NCI-H748 (cell line): ENCODE measurements at regions not wholly inside any gene's neighbourhood (a gene's known extent, or its start where the extent isn't known, plus 50 kb on each side); places are given as distances from the start of the nearest gene placed in this dataset.

Experiments used
- DNase-seq: peaks from one replicate; lab custom pipeline; 2025; ENCODE audit not compliant: unreplicated experiment; lab: John Stamatoyannopoulos, UW

- DNase-seq: no peak
Observed at GRCh38 chr2:71783215-71783614, 329.9 kb downstream of the DYSF start.

- DNase-seq: no peak
Observed at GRCh38 chr2:71782323-71782722, 329.0 kb downstream of the DYSF start.

- DNase-seq: no peak
Observed at GRCh38 chr2:71781695-71782228, 328.4 kb downstream of the DYSF start.

- no peak for DNase-seq
Observed at GRCh38 chr2:71780162-71780561, 326.8 kb downstream of the DYSF start.

DNA sequence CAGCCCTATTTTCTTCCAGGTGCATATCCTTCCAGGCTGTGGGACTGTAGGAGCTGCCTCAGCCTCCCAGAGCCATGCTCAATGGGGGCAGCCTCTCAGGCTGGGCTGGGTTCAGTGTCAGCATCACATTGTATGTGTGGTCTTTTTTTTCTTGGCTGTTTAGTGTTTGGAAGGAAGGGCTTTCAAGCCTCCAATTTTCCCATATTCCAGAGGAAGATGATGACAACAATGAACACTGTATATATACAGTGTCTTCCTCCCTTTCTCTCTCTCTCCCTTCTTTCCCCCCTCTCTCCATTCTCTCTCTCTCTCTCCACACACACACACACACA is 326.4 kb downstream of the DYSF start:
- DNase-seq: no peak

GRCh38 chr2:71778936-71779773 is 325.8 kb downstream of the DYSF start:
- DNase-seq: no peak

DNA sequence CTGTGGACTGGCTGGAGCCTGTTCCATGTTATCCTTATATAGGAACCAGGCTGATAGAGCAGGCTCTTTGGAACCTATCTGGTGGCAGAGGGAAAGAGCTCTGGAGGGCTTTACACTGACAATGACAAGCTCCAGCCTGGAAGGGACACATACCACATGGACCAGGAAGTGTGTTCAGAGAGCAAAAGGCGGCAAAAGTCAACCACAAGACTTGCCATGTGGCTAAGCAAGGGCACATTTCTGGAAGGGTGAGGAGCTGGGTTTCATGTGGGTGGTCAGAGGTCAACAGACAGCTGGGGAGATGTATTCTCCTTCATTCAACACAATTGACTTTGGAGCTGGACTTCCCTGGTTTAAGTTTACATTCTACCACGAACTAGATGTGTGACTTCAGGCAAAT is 325.2 kb downstream of the DYSF start:
- no peak for DNase-seq

- no peak for DNase-seq
Observed at GRCh38 chr2:71777946-71778345, 324.6 kb downstream of the DYSF start.

DNA sequence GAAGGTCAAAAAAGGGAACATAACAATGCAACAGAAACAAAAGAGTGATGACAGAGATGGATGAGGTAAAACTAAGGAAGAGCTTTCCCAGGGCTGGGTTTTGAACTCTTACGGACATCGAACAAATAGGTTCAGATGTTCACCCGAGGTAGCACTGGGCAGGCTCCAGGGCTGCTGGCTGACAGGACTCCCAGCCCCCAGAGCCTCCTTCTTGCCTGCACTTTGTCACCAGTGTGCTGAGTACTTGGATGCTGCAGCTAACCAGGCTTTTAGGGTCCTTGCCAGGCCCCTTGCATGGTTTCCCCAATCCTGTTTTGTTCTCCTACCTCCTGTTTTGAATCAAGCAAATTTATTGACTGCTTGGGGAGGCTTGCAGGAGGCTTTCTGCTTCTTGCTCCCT is 322.9 kb downstream of the DYSF start:
- no peak for DNase-seq

DNA sequence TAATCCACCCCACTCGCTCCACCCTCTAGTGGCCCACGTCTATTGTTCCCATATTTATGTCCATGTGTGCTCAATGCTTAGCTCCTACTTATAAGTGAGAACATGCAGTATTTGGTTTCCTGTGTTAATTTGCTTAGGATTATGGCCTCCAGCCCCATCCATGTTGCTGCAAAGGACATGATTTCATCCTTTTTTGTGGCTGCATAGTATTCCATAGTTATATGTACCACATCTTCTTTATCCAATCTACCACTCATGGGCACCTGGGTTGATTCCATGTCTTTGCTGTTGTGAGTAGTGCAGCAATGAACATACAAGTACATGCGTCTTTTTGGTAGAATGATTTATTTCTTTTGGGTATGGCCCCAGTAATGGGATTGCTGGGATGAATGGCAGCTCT is 319.9 kb downstream of the DYSF start:
- no peak for DNase-seq

DNA sequence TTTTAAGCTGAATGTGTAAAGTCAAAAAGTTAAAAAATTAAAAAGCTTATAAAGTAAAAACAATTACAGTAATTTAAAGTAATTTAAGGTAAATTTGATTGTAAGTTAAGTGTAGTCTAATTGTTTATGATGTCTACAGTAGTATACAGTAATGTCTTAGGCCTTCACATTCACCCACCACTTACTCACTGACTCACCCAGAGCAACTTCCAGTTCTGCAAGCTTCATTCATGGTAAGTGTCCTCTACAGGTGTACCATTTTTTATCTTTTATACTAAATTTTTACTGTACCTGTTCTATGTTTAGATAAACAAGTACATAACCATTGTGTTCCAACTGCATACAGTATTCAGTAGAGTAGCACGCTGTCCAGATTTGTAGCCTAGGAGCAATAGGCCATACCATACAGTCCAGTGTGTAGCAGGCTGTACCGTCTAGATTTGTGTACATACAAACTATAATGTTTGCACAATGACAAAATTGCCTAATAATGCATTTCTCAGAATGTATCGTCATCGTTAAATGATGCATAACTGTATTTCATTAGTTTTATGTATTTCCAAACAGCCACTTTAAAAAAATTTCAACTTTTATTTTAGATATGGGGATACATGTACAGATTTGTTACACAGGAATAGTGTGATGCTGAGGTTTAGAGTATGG is 319.3 kb downstream of the DYSF start:
- DNase-seq: no peak

GRCh38 chr2:71767663-71768062 is 314.3 kb downstream of the DYSF start:
- DNase-seq: no peak

DNA sequence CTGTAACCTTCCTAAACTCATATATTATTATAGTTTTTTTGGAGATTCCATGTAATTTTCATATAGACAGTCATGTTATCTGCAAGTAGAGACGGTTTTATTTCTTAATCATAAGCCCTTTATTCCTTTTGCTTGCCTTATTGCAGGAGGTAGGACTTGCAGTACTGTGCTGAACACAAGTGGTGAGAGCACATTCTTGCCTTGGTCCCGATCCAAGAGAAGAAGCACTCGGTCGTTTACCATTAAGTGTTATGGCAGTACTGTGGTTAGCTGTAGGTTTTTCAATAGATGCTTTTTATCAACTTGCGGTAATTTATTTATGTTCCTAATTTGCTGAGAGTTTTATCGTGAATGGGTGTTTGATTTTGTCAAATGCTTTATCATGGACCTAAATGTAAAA is 305.7 kb downstream of the DYSF start:
- no peak for DNase-seq

- peak; percentile 15 for DNase-seq
Observed at GRCh38 chr2:71757351-71757750, 304.0 kb downstream of the DYSF start.

DNA sequence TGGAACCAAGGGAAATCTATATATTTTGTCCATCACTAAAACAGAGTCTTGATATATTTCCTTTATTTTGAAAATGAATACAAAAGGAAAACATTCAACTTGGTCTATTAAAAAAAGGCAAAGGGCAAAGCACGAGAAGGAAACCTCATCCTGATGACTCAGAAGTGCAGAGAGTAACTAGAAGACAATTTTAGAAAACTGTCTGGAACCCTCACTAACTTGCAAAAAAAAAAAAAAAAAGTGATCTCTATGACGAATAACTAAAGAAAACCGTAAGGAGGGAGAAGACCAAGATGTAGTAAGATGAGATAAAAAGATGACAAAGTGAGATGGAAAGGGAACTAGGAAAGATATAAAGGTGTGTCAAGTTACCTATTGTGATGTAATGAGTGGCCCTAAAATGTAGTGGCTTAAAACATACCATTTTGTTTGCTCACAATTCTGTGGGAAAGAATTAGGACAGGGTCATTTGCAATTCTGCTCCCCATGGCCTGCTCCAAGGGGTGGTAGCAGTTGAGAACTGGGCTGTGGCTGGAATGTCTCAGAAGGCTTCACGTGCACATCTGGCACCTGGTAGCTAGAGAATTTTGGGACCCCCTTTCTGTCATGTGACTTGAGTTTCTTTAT is 303.0 kb downstream of the DYSF start:
- DNase-seq: no peak

DNA sequence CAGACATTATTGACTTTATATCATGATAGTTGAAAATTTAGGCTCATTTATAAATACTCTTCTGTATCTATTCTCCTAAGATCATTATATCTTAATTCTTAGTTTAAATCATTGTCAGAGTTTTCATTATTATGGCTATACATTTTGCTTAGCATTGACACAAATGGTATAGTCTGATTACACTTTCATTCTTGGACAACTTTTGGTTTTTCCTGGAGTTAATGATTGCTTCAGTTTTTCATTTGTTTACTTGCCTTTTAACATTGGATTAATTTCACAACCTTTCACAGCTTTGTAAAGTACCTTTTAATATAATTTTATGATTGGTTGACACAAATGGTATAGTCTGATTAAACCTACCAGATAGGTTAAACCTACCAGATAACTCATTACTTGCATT is 298.2 kb downstream of the DYSF start:
- DNase-seq: no peak

- DNase-seq: no peak
Observed at GRCh38 chr2:71749671-71750101, 296.3 kb downstream of the DYSF start.

DNA sequence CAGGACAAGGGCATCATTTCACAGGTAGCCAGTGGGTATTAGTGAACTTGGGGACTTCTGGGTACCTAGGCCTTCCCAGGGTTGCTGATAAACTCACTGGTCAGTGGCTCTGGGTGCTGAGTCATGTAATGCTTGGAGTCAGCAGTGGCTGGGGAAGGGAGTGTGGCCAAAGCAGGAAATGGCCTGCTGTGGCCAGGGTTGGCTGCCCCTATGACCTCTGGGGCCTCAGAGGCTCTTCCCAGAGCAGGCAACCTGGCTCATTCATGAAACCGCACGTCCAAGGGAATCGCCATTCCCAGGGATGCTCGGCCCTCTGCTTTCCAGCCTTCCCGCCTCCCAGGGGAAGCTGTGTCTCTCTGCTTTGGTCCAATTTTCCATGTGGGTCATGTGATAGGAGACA is 294.9 kb downstream of the DYSF start:
- no peak for DNase-seq

GRCh38 chr2:71747559-71747958 is 294.2 kb downstream of the DYSF start:
- no peak for DNase-seq

GRCh38 chr2:71746946-71747501 is 293.7 kb downstream of the DYSF start:
- DNase-seq: no peak

GRCh38 chr2:71744781-71745180 is 291.4 kb downstream of the DYSF start:
- DNase-seq: no peak
